Effector memory CD8-positive, alpha-beta T cell (primary cell): ENCODE measurements at regions not wholly inside any gene's neighbourhood (a gene's known extent, or its start where the extent isn't known, plus 50 kb on each side); places are given as distances from the start of the nearest gene placed in this dataset.

Source experiments
- ATAC-seq: fragments of 150-1000 bp; cut with Tn5 transposase; replicated peaks from 2 replicates; pipeline ENCODE4 v1.10.0; 2021; ENCODE audit warnings: mild to moderate bottlenecking, moderate library complexity
- DNase-seq, 3 experiments: peaks; one replicate each; pipeline ENCODE4 v3.0.0; 2021
- H3K27ac Mint-ChIP-seq, 2 donors: one replicate each; pipeline ENCODE4 v1.8.0; 2022; ENCODE audit warnings: mild to moderate bottlenecking in 2 of 2, mixed read lengths in 2 of 2, moderate library complexity in 2 of 2
- H3K27me3 Mint-ChIP-seq, 2 donors: one replicate each; pipeline ENCODE4 v1.8.0; 2022; ENCODE audit warnings: mixed read lengths in 2 of 2
- H3K36me3 Mint-ChIP-seq: one replicate; pipeline ENCODE4 v1.8.0; 2022; ENCODE audit warnings: mild to moderate bottlenecking, moderate library complexity, mixed read lengths; ENCODE audit not compliant: insufficient read depth
- H3K4me1 Mint-ChIP-seq, 2 donors: one replicate each; pipeline ENCODE4 v1.8.0; 2022; ENCODE audit warnings: low read depth in 2 of 2, mixed read lengths in 2 of 2
- H3K4me3 Mint-ChIP-seq, 2 donors: one replicate each; pipeline ENCODE4 v1.8.0; 2022; ENCODE audit warnings: mild to moderate bottlenecking in 2 of 2, mixed read lengths in 2 of 2, moderate library complexity in 2 of 2
- H3K9me3 Mint-ChIP-seq, 2 donors: one replicate each; pipeline ENCODE4 v1.8.0; 2022; ENCODE audit warnings: mixed read lengths in 2 of 2

DNA sequence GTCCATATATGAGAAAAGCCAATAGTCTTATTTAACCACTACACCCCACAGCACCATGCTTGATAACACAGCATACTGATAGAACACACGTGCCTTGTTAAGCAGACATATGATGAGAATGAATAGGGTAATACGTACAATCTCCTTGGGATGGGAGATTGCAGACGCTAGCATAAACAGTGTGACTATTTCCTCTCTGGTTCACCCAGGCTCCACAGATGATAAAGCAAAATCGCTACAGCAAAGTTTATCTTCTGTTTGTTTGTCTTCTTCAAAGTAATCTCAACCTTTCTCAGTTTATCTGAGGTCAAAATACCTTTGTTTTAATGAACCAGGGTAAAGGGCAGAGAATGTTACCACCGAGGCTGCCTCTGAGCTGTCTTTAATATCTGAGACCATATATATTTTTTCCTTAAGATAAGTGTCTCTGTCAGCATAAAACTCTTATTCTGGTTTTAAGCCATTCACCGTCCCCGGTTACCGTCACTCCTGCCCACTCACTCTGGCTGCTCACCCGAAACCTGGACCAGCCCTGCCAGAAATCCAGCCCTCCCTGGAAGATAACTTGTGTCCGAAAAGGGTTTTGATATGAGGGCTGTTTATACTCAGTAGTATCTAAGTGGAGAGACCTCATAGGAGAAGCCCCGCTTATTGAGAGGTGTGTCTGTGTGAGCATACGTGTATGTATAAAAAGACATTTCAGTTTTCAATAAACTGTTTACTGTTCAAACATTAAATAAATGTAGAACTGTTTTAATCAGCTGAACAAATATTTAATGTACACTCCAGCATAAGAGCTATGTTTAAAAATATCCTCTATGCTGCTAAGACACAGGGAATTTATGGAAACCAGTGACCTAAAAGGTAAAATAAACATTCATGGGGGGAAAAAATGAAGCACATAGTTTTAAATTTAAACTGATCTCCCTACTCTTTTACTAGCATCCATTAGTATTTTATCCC lies 465.4 kb downstream of the RASEF start:
- Mint-ChIP-seq H3K27me3 (no peaks in the 10 kb centered on the region), H3K27ac (no peak overlapping the region), H3K4me1 (no peaks in the 10 kb centered on the region), H3K9me3 (peaks cover 6 to 8% of the 10 kb centered on the region in 2 donors), H3K4me3 (no peak overlapping the region), H3K36me3 (no peaks in the 10 kb centered on the region)
- no peak for ATAC-seq
- DNase-seq = no peak

DNA sequence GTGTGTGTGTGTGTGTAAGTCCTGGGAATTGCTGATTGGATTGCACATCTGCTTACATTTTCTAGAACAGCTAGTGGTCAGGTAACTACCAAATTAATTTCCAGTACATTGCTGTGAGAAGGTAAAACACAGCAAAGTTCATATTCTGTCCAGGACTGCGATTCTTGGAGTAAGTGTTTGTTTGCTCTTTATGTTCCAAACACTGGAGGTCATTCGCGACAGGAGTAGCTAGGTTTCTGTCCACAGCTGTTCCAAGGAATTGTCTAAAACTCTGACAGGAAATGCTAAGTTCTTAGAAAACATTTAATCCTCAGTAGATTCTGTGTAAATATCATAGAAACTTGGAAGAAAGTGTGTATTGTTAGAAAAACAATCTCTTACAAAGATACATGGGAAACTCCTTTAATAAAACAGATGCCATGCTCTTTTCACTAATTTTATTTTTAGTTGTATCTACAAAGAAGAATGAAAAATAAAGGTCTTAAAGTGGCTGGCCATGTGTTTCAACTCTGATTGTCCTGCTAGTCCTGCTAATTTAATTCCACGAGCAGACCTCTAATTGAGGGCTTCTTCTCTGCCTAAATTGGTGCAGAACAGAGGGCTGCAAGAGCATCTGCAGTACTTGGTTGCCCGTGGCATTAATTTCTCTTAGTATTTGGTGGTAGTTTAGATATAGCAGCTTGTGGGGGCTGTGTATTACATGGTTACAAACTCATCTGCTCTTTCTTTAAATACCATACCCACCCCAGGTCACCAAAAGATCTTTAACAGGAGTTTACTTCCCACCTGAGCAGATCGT lies 464.5 kb downstream of the RASEF start:
- no peaks in the 10 kb centered on the region for H3K27me3 Mint-ChIP-seq
- H3K36me3 Mint-ChIP-seq = no peaks in the 10 kb centered on the region
- no peaks in the 10 kb centered on the region for H3K4me1 Mint-ChIP-seq
- no peak overlapping the region for H3K4me3 Mint-ChIP-seq
- H3K27ac Mint-ChIP-seq = no peak overlapping the region
- DNase-seq (no peak), ATAC-seq (no peak)
- peaks cover 8% of the 10 kb centered on the region in 2 donors for H3K9me3 Mint-ChIP-seq

DNA sequence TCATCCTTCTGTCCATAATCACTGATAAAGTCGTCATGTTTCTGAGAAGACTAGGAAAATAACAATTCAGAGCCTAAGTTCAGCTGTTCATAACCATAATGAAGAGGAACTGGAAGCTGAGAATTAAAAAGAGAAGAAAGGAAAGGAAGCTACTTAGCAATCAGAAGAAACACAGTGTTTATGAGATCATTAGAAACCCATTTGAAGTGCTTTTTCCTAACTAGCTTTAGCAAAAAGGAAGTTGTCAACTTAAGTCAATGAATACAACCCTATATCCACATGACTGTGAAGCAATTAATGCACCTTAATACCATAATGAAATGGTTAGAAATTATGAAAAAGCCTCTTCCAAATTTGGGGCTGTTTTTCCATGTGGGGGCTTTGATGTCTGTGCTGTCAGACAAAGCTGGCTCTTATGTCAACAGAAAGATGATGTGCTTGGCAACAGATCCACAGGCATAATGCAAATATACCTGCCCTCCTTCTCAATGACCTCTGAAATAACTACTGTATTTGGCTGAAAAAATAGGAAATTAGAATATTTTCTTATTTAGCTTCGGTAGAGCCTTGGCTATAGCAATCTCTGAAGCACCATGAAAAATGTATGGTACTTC lies 463.5 kb downstream of the RASEF start:
- H3K27ac Mint-ChIP-seq = no peak overlapping the region
- DNase-seq (no peak), ATAC-seq (no peak)
- no peaks in the 10 kb centered on the region for H3K27me3 Mint-ChIP-seq
- no peaks in the 10 kb centered on the region for H3K4me1 Mint-ChIP-seq
- peaks cover 8% of the 10 kb centered on the region in 2 donors for H3K9me3 Mint-ChIP-seq
- H3K36me3 Mint-ChIP-seq = no peaks in the 10 kb centered on the region
- no peak overlapping the region for H3K4me3 Mint-ChIP-seq

DNA sequence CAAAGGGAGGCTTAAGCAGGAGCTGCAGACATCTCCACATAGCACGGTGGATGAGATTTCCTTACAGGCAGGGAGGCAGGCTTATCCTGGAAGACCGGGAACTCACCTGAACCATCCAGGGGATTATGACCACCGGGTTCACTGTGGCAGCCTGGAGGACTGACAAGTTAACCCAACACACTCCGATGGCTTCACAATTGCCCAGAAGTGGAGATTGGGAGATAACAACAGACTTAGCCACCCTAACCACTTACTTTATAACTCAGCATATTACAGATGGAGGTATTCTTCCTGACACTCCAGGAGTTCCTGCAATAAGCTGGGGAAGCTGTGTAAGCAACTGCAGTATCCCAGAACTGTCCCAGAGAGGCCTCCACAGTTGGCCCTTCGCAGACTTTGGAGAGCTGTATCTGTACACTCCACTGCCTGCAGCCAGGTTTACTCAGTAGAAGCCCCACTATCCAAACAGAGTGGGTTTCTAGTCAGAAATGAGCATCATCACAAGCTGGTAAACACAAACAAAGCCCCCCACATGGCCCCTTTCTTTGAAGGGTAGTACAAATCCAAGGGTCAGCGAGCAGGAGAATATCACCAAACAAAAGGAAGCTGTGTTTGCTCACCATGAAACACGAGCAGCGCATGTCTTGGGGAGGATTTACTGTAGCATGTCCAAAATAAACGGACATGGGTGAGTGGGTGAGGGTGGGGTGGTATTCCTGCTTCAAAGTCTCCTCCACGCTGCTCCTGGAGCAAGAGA lies 462.2 kb downstream of the RASEF start:
- H3K27me3 Mint-ChIP-seq = no peaks in the 10 kb centered on the region
- H3K4me1 Mint-ChIP-seq = no peaks in the 10 kb centered on the region
- no peak for DNase-seq

DNA sequence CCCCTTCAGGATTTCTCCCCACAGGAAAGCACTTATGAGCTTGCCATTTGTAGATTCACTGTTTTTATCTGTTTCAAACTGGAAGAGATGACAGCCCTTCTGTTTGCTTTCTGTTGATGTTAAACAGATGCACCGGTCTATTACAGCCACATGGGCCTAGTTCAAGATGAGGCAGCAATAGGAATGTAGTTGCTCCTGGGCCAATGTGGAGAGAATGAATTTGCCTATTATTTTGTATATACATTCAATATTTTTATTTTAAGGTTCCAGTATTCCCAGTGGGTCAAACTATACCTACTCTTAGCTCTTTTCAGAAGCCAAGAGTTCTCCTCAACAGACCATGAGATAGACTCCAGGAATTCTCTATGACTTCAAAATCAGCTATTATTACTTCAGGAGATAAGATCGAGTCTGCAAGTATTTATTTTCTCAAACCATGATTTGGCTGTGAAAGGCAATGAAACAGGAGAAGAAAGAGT lies 461.6 kb downstream of the RASEF start:
- ATAC-seq (no peak), DNase-seq (no peak)
- H3K4me3 Mint-ChIP-seq = no peak overlapping the region
- H3K9me3 Mint-ChIP-seq = peaks cover 0 to 7% of the 10 kb centered on the region in 2 donors
- H3K4me1 Mint-ChIP-seq = no peaks in the 10 kb centered on the region
- no peak overlapping the region for H3K27ac Mint-ChIP-seq
- no peaks in the 10 kb centered on the region for H3K36me3 Mint-ChIP-seq
- H3K27me3 Mint-ChIP-seq = no peaks in the 10 kb centered on the region

More for the DNA sequence above, 462.2 kb downstream of the RASEF start:
- Mint-ChIP-seq H3K4me3 (no peak overlapping the region), H3K9me3 (peaks cover 0 to 7% of the 10 kb centered on the region in 2 donors), H3K27ac (no peak overlapping the region), H3K36me3 (no peaks in the 10 kb centered on the region)
- no peak for ATAC-seq

DNA sequence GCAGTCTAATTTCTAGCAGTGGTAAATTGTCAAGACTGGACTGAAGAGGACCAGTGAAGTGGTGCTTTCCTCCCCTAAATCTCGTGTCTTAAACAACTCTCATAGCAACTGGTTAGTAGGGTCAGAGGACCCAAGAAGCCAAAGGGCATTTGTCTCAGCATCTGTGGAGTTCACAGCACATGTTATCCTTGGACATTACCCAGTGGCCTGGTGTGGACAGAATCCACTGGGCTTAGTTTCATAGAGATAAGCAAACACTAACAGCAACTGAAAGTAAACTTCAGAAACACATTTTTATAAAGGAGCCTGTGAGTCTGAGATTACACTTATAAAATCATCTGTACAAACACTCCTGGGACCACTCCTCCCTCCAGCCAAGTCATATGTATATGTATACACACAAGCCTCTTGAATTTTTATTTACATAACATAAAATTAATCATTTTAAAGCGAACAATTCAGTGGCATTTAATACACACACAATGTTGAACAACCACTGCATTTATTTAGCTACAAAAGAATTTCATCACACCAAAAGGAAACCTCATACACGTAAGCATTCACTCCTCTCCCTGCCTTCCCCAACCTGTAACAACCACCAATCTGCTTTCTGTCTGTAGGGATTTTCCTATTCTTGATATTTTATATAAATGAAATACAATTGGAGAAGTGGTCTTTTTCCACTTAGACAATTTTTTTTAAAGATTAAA lies 457.8 kb downstream of the RASEF start:
- no peak overlapping the region for H3K27ac Mint-ChIP-seq

DNA sequence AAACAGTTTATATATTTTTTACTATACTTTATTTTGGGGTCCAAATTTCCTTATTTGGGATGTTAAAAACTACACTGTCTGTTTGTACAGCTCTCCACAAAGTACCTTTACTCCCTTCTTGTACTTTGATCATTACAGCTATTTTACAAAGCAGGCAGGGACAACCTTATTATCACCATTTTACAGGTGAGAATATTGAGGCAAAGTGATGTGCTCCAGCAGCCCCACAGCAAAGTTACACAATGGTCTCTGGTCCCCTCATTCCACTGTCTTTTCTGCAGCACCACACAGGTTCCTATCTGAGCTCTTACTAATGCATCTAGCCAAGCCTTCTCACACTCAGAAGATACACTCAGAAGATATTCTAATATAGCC lies 457.3 kb downstream of the RASEF start:
- H3K27me3 Mint-ChIP-seq = no peaks in the 10 kb centered on the region
- ATAC-seq = no peak

More for the DNA sequence above, 457.8 kb downstream of the RASEF start:
- Mint-ChIP-seq H3K36me3 (no peaks in the 10 kb centered on the region), H3K4me1 (no peaks in the 10 kb centered on the region), H3K4me3 (no peak overlapping the region), H3K9me3 (peaks cover 0 to 6% of the 10 kb centered on the region in 2 donors), H3K27me3 (no peaks in the 10 kb centered on the region)
- DNase-seq = no peak
- no peak for ATAC-seq

DNA sequence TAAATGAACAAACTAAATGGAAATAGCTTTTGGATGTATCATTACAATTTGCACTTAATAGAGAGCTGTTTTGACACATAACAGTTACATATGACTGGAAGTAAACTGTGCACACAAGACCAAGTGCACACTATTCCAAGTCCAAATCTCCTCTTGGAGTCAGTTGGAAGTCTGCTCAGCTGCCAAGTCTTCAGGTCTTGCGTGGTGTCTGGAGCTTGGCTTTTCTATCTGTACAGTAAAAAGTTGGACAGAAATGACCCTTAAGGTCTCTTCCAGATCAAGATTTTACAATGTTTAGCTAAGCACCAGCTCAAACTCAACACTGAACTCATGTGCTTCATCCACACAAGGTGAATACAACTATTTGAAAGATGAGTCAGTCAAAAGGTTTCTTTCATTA lies 456.9 kb downstream of the RASEF start:
- H3K27ac Mint-ChIP-seq = no peak overlapping the region
- H3K9me3 Mint-ChIP-seq = peaks cover 0 to 6% of the 10 kb centered on the region in 2 donors
- no peaks in the 10 kb centered on the region for H3K27me3 Mint-ChIP-seq
- no peaks in the 10 kb centered on the region for H3K4me1 Mint-ChIP-seq
- H3K4me3 Mint-ChIP-seq = no peak overlapping the region
- no peaks in the 10 kb centered on the region for H3K36me3 Mint-ChIP-seq
- ATAC-seq (no peak), DNase-seq (no peak)

More for the DNA sequence above, 457.3 kb downstream of the RASEF start:
- peaks cover 0 to 5% of the 10 kb centered on the region in 2 donors for H3K9me3 Mint-ChIP-seq
- no peak overlapping the region for H3K4me3 Mint-ChIP-seq
- H3K27ac Mint-ChIP-seq = no peak overlapping the region
- no peaks in the 10 kb centered on the region for H3K36me3 Mint-ChIP-seq
- DNase-seq = no peak
- no peaks in the 10 kb centered on the region for H3K4me1 Mint-ChIP-seq

DNA sequence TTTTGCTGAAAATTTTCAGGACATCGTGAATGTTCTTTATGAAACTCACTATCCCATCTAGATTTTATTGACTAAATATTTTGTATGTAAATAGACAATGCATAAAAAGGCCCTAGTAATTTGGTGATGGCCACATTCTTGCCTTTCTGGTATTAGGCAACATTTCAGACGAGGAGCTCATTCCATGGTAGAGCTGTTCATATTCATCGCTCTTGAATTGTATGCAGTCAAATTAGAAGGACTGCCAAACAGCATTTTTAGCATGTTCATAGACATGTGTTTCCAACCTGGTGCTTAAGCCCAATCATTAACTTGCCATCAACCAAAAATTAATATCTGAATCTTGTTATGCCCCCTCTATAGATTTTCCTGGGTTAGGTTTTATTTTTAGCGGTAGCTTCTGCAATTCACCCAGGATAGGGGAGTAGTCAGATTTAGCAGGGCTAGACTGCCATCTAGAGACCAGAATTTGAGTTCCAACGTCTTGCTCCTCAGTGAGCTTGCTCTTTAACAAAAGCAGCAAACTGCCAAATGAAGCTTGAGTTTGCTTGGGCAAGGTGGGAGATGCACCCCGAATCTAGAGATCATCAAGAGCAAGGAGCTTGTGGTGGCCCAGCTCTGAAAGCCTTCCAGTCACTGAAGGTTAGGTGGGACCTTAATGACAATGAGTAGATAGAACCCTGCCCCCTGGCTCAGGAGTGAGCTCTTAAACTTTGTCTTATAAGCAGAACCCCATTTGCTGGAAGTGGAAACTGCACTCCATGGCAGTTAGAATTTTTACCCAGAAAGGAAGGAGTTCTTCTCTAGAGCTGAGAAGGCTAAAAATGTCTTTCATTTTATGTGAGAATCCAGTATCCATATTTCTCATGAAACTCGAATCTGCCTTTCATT lies 456.2 kb downstream of the RASEF start:
- H3K27me3 Mint-ChIP-seq = no peaks in the 10 kb centered on the region
- ATAC-seq (no peak), DNase-seq (no peak)
- H3K27ac Mint-ChIP-seq = no peak overlapping the region
- no peak overlapping the region for H3K4me3 Mint-ChIP-seq
- H3K9me3 Mint-ChIP-seq = peaks cover 0 to 6% of the 10 kb centered on the region in 2 donors
- H3K36me3 Mint-ChIP-seq = no peaks in the 10 kb centered on the region
- H3K4me1 Mint-ChIP-seq = no peaks in the 10 kb centered on the region

DNA sequence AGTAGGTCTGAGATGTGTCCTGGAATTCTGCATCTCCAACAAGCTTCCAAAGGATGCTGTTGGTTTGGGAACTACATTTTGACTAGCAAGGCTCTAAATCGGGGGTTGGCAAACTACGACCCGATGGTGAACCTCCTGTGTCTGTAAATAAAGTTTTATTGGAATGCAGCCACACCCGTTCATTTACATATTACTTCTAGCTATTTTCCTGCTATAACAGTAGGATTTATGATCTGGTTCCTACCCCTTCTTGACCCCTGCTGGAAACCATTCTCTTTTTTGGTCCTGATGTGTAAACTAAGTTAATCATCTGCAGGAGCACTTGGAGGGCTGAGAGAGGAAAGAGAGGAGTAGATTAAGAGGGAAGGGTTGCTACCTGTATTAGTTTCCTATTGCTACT lies 454.5 kb downstream of the RASEF start:
- Mint-ChIP-seq H3K36me3 (no peaks in the 10 kb centered on the region), H3K27me3 (no peaks in the 10 kb centered on the region), H3K9me3 (peaks cover 0 to 8% of the 10 kb centered on the region in 2 donors), H3K27ac (no peak overlapping the region), H3K4me3 (no peak overlapping the region), H3K4me1 (no peaks in the 10 kb centered on the region)
- DNase-seq (no peak), ATAC-seq (no peak)

DNA sequence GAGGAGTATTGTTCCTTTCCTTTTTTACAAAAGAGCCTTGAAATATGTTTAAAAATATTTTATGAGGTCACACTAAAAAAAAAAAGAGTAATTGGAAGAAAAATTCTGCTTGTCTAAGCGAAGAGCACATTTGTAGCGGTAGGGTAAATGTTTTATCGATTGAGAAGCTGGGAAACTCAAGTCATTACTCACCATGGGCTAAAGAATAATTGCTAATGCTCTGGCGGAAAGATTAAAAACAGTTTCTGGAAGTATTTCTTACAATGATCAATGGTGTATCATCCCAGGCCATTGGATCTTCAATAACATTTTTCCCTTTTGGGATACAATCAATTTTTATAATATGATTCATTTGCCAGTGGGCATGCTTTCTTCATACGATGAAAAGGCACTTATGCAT lies 450.0 kb downstream of the RASEF start:
- DNase-seq = no peak
- peaks cover 5 to 14% of the 10 kb centered on the region in 2 donors for H3K9me3 Mint-ChIP-seq
- no peak for ATAC-seq
- H3K27me3 Mint-ChIP-seq = no peaks in the 10 kb centered on the region
- no peak overlapping the region for H3K4me3 Mint-ChIP-seq
- no peaks in the 10 kb centered on the region for H3K4me1 Mint-ChIP-seq
- no peak overlapping the region for H3K27ac Mint-ChIP-seq
- no peaks in the 10 kb centered on the region for H3K36me3 Mint-ChIP-seq

DNA sequence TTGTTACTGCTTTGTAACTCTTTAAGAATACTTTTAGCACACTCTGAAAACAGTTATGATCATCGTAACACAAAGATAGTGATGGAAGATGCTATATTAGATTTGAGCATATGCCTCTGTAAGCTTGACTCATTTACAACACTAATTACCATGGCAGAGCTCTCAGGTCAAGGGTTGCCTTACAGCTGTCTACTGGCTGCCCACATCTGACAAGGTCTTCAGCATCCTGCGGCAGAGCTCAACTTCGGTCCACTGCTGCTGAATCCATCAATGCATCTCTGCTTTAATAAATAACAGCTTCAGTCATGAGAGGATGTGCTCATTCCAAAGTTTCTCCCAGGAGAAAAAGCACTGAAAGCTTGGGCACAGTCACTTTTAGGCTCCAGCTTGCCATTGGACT lies 449.4 kb downstream of the RASEF start:
- no peak for DNase-seq
- Mint-ChIP-seq H3K27me3 (no peaks in the 10 kb centered on the region), H3K36me3 (no peaks in the 10 kb centered on the region), H3K4me1 (no peaks in the 10 kb centered on the region), H3K9me3 (peaks cover 7 to 14% of the 10 kb centered on the region in 2 donors), H3K27ac (no peak overlapping the region), H3K4me3 (no peak overlapping the region)
- ATAC-seq = no peak
